AG10803 (cell line): ENCODE measurements at regions not wholly inside any gene's neighbourhood (a gene's known extent, or its start where the extent isn't known, plus 50 kb on each side); places are given as distances from the start of the nearest gene placed in this dataset.
"Not testable (repeated sequence)": the region's sequence is repeated elsewhere in the genome, so short reads cannot be mapped to it uniquely, and the experiment has no call there.

Experiments used
- DNase-seq: peaks from one replicate; pipeline ENCODE4 v3.0.0; 2010; ENCODE audit warnings: low read depth
- H3K4me3 ChIP-seq: 2 replicates; pipeline ENCODE4 v1.5.1; 2011; ENCODE audit warnings: mild to moderate bottlenecking, low read length, control low read depth
- CTCF ChIP-seq: conservative IDR thresholded peaks from 2 replicates; pipeline ENCODE4 v1.5.1; 2011; ENCODE audit warnings: mild to moderate bottlenecking, low read length, control low read depth, inconsistent platforms

GRCh38 chr12:31797230-31797872 lies 68.5 kb upstream of the AMN1 start:
- DNase-seq: no peak
- no peak for TF ChIP-seq CTCF
- no peak overlapping the region for H3K4me3 ChIP-seq

- TF ChIP-seq CTCF: no peak
- DNase-seq: no peak
- H3K4me3 ChIP-seq: no peak overlapping the region
These were observed 67.6 kb upstream of the AMN1 start for GRCh38 chr12:31796270-31796951.

- no peak for TF ChIP-seq CTCF
- H3K4me3 ChIP-seq: no peak overlapping the region
- no peak for DNase-seq
These were observed 65.9 kb upstream of the AMN1 start for GRCh38 chr12:31794745-31795144.

DNA sequence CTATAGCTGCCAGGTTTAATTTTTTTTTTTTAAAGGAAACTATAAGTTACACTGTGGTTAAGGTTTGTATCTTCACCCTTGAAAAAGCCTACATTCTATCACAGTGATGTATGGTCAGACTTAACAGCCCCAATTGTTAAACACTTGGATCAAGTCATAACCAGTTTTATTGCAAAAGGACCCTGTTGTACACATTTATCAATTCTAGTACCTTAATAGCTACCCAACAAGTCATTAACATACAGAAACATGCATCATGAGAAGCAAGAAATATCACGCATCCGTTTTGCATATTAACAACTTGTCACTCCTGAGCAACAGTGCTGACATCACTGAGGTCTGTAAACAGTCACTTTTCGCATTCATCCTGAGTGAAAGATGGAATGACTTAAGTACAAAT lies 62.4 kb upstream of the AMN1 start:
- not testable (repeated sequence) for H3K4me3 ChIP-seq, DNase-seq

GRCh38 chr12:31790759-31791158 lies 61.9 kb upstream of the AMN1 start:
- no peak for DNase-seq
- no peak overlapping the region for H3K4me3 ChIP-seq
- no peak for TF ChIP-seq CTCF

GRCh38 chr12:31785318-31785717 lies 56.5 kb upstream of the AMN1 start:
- no peak for DNase-seq

DNA sequence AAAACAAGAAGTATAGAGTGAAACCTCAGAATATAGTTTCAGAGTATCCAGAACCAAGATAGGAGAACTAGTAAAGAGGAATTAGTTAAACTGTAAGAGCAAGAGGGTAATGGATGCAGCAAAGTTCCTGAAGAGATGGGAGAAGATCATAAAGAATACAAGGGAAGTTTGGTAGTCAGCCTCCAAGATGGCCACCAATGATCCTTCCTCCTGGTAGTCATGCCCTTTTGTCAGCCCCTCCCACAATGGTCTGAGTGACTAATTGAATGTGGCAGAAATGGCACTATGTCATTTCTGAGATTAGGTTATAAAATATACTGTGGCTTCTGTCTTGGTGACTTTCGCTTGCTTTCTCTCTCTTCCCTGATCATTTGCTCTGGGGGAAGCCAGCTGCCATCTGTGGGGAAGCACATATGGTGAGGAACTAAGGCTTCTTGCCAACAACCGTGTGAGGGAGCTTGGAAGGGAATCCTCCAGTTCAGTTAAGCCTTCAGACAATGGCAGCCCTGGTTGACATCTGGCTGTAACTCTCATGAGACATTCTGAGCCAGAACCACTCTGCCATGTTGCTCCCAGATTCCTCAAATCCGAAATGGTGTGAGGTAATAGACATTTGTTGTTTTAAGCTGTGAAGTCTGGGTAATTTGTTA lies 55.3 kb upstream of the AMN1 start:
- H3K4me3 ChIP-seq: no peak overlapping the region
- peak; percentile 18 for DNase-seq
- no peak for TF ChIP-seq CTCF

More at GRCh38 chr12:31785318-31785717, 56.5 kb upstream of the AMN1 start:
- TF ChIP-seq CTCF: no peak
- H3K4me3 ChIP-seq: no peak overlapping the region
